Ovary (tissue), 3 donors: ENCODE measurements at regions not wholly inside any gene's neighbourhood (a gene's known extent, or its start where the extent isn't known, plus 50 kb on each side); places are given as distances from the start of the nearest gene placed in this dataset.

ENCODE experiments used
- EP300 ChIP-seq: sonication (generic); formaldehyde crosslinking; IDR thresholded peaks from one replicate; pipeline ENCODE4 v1.6.1; 2017; ENCODE audit warnings: antibody characterized with exemption
- POLR2A ChIP-seq: fragments of 450-650 bp; IDR thresholded peaks from one replicate; pipeline ENCODE4 v1.6.1; 2017; ENCODE audit warnings: antibody characterized with exemption, mild to moderate bottlenecking, moderate library complexity
- TF ChIP-seq, protein P1 (sequence below), 3 donors: fragments of 450-650 bp in 2 of 3; fragments of 200-600 bp in 1 of 3; IDR thresholded peaks; one replicate each; pipeline versions ENCODE4 v1.5.1 to v1.8.0; 2016 to 2022; ENCODE audit warnings: antibody characterized with exemption in 3 of 3, mild to moderate bottlenecking in 1 of 3
- donor health status: DM: no; HTN: no; CAD: no.

- TF ChIP-seq, protein P1, sequence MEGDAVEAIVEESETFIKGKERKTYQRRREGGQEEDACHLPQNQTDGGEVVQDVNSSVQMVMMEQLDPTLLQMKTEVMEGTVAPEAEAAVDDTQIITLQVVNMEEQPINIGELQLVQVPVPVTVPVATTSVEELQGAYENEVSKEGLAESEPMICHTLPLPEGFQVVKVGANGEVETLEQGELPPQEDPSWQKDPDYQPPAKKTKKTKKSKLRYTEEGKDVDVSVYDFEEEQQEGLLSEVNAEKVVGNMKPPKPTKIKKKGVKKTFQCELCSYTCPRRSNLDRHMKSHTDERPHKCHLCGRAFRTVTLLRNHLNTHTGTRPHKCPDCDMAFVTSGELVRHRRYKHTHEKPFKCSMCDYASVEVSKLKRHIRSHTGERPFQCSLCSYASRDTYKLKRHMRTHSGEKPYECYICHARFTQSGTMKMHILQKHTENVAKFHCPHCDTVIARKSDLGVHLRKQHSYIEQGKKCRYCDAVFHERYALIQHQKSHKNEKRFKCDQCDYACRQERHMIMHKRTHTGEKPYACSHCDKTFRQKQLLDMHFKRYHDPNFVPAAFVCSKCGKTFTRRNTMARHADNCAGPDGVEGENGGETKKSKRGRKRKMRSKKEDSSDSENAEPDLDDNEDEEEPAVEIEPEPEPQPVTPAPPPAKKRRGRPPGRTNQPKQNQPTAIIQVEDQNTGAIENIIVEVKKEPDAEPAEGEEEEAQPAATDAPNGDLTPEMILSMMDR (IDR thresholded peaks at IDR 0.05): no peak
- TF ChIP-seq EP300 (no peak), POLR2A (no peak)
These were observed 102.1 kb upstream of the FAM13C start for GRCh38 chr10:59464483-59464882.
